Endothelial cell of umbilical vein (primary cell): ENCODE measurements at regions not wholly inside any gene's neighbourhood (a gene's known extent, or its start where the extent isn't known, plus 50 kb on each side); places are given as distances from the start of the nearest gene placed in this dataset.

ENCODE experiments used
- BruUV-seq: library from RNA; stranded (reverse); fragments of 400-500 nt; replicated peaks from 2 replicates; lab custom pipeline; 2021; lab: Mats Ljungman, UMichigan
- CTCF ChIA-PET: fragments of 300-600, 350-600 bp; sonication (Branson Sonifier 250); formaldehyde crosslinking; loops from one replicate; lab custom pipeline; 2021; ENCODE audit warnings: antibody characterized with exemption, inconsistent platforms; lab: Charles Lee
- POLR2A ChIA-PET: fragments of 300-600, 350-600 bp; sonication (Branson Sonifier 250); formaldehyde crosslinking; loops from one replicate; lab custom pipeline; 2021; ENCODE audit warnings: antibody characterized with exemption, inconsistent platforms; lab: Charles Lee
- DNase-seq: peaks from one replicate; pipeline ENCODE4 v3.0.0-alpha.2; 2011; ENCODE audit warnings: low read depth, low spot score
- FAIRE-seq: peaks from 2 replicates; lab custom pipeline; 2011; peaks lifted over from hg19 to GRCh38; lab: Jason Lieb, UNC
- H2AFZ ChIP-seq: 2 replicates; pipeline ENCODE4 v1.6.0; 2012; ENCODE audit warnings: low read depth, low read length, control low read depth, inconsistent platforms
- H3K27ac ChIP-seq: 2 replicates; pipeline ENCODE4 v1.5.1; 2011; ENCODE audit warnings: low read depth, mild to moderate bottlenecking, control low read depth, low read length, moderate library complexity; ENCODE audit not compliant: insufficient read depth
- H3K27me3 ChIP-seq, 2 experiments: 2 replicates each; pipeline versions ENCODE4 v1.6.0 to v1.6.1; 2011; ENCODE audit warnings: low read length in 2 of 2, mixed read lengths in 1 of 2; ENCODE audit not compliant: control insufficient read depth in 2 of 2, insufficient read depth in 2 of 2
- H3K36me3 ChIP-seq, 2 experiments: 2 replicates in 1 of 2; 3 replicates in 1 of 2; pipeline ENCODE4 v1.5.1; 2011; ENCODE audit warnings: low read length in 2 of 2, mild to moderate bottlenecking in 1 of 2, moderate library complexity in 1 of 2; ENCODE audit not compliant: control insufficient read depth in 2 of 2, insufficient read depth in 2 of 2; ENCODE audit errors: extremely low read depth in 1 of 2
- H3K4me1 ChIP-seq: 3 replicates; pipeline ENCODE4 v1.5.1; 2011; ENCODE audit warnings: mild to moderate bottlenecking, low read length; ENCODE audit not compliant: control insufficient read depth, insufficient read depth; ENCODE audit errors: extremely low read depth
- H3K4me2 ChIP-seq: 2 replicates; pipeline ENCODE4 v1.6.1; 2011; ENCODE audit warnings: low read length, control low read depth, mixed read lengths; ENCODE audit not compliant: insufficient read depth
- H3K4me3 ChIP-seq, 3 experiments: fragments of 200-600 bp in 1 of 3; sonication (generic), shearing (Covaris generic) in 1 of 3; replicated peaks in 1 of 3; 2 replicates each; pipeline ENCODE4 v1.5.1; 2011 to 2016; ENCODE audit warnings: control low read depth in 3 of 3, low read length in 3 of 3, mild to moderate bottlenecking in 2 of 3, inconsistent platforms in 1 of 3, low read depth in 1 of 3, moderate library complexity in 1 of 3; ENCODE audit not compliant: insufficient read depth in 1 of 3
- H3K79me2 ChIP-seq: 2 replicates; pipeline ENCODE4 v1.6.0; 2012; ENCODE audit warnings: low read length, inconsistent platforms; ENCODE audit not compliant: control insufficient read depth, insufficient read depth
- H3K9ac ChIP-seq: replicated peaks from 2 replicates; pipeline ENCODE3; 2011; ENCODE audit warnings: low read length, control low read depth; ENCODE audit not compliant: insufficient read depth; ENCODE audit errors: extremely low read depth
- H3K9me1 ChIP-seq: replicated peaks from 3 replicates; pipeline ENCODE4 v1.6.0; 2011; ENCODE audit warnings: mild to moderate bottlenecking, low read length; ENCODE audit not compliant: control insufficient read depth, insufficient read depth; ENCODE audit errors: extremely low read depth
- H3K9me3 ChIP-seq: replicated peaks from 2 replicates; pipeline ENCODE4 v1.5.1; 2012; ENCODE audit warnings: low read length, inconsistent platforms; ENCODE audit not compliant: control insufficient read depth, insufficient read depth
- H4K20me1 ChIP-seq: replicated peaks from 2 replicates; pipeline ENCODE3; 2011; ENCODE audit warnings: mild to moderate bottlenecking, low read length; ENCODE audit not compliant: control insufficient read depth, insufficient read depth; ENCODE audit errors: extremely low read depth
- CTCF ChIP-seq, 2 donors: IDR thresholded peaks; 1 replicate in 1 of 2; 2 replicates in 1 of 2; pipeline ENCODE4 v1.5.1; 2011; ENCODE audit warnings: low read length in 2 of 2, mild to moderate bottlenecking in 2 of 2, moderate library complexity in 2 of 2, control low read depth in 1 of 2, inconsistent platforms in 1 of 2, low read depth in 1 of 2; ENCODE audit not compliant: insufficient read depth in 1 of 2; ENCODE audit errors: extremely low read depth in 1 of 2
- EZH2 ChIP-seq: IDR thresholded peaks from 2 replicates; pipeline ENCODE4 v1.6.1; 2012; ENCODE audit warnings: borderline replicate concordance, low read depth, mild to moderate bottlenecking, moderate library complexity, low read length, inconsistent platforms; ENCODE audit not compliant: severe bottlenecking
- FOS ChIP-seq: IDR thresholded peaks from 2 replicates; pipeline ENCODE4 v1.6.1; 2011; ENCODE audit warnings: mild to moderate bottlenecking, low read length, moderate library complexity, borderline replicate concordance; ENCODE audit not compliant: insufficient read depth
- GATA2 ChIP-seq: IDR thresholded peaks from 2 replicates; pipeline ENCODE4 v1.7.0; 2011; ENCODE audit warnings: low read depth, mild to moderate bottlenecking, moderate library complexity, mixed read lengths, low read length; ENCODE audit not compliant: insufficient read length, insufficient read depth
- JUN ChIP-seq: IDR thresholded peaks from 2 replicates; pipeline ENCODE4 v1.6.1; 2011; ENCODE audit warnings: borderline replicate concordance, low read depth; ENCODE audit not compliant: insufficient read length, insufficient read depth
- MAX ChIP-seq: IDR thresholded peaks from 2 replicates; pipeline ENCODE4 v1.6.1; 2011; ENCODE audit not compliant: insufficient read depth, insufficient read length
- MYC ChIP-seq: IDR thresholded peaks from one replicate; pipeline ENCODE4 v1.6.1; 2011; ENCODE audit warnings: mild to moderate bottlenecking, low read depth, low read length
- POLR2A ChIP-seq: IDR thresholded peaks from 2 replicates; pipeline ENCODE4 v1.6.1; 2012; ENCODE audit warnings: low read depth, mild to moderate bottlenecking, control low read depth, low read length
- POLR2AphosphoS5 ChIP-seq: IDR thresholded peaks from 2 replicates; pipeline ENCODE4 v1.6.1; 2012; ENCODE audit warnings: low read depth, mild to moderate bottlenecking, control low read depth, low read length, moderate library complexity; ENCODE audit not compliant: insufficient read depth
- dilution Hi-C: fragments of 300-500 bp; cut with MboI; formaldehyde crosslinking; loops from one replicate; pipeline ENCODE4 v1.15.0; 2019; ENCODE audit warnings: low sequenced_read_pairs; ENCODE audit not compliant: extremely low pct_ligation_motif_present
- intact Hi-C: fragments of 100-400 bp; cut with micrococcal nuclease; formaldehyde crosslinking; loops from one replicate; pipeline ENCODE4 v1.10.0; 2022

GRCh38 chr2:60214626-60214875, 338.9 kb downstream of the BCL11A start:
- no peaks in the 10 kb centered on the region for H3K4me1 ChIP-seq
- intact Hi-C loops: no loop called here
- H3K27me3 ChIP-seq: no peaks in the 10 kb centered on the region
- H3K9ac ChIP-seq: no peak overlapping the region
- H3K36me3 ChIP-seq: no peaks in the 10 kb centered on the region
- no peak overlapping the region for H3K4me3 ChIP-seq
- no TSS peak for BruUV-seq
- H3K9me1 ChIP-seq: no peaks in the 10 kb centered on the region
- TF ChIP-seq POLR2A (no peak), JUN (no peak), FOS (no peak), MAX (no peak), EZH2 (no peak), POLR2AphosphoS5 (no peak), GATA2 (no peak), CTCF (IDR thresholded peaks at IDR 0.05; ENCODE audit: extremely low read depth in 1 of 2, insufficient read depth in 1 of 2, low read depth in 1 of 2, low read length in 2 of 2) (no peak), MYC (no peak)
- no peak for FAIRE-seq
- H3K79me2 ChIP-seq: no peaks in the 10 kb centered on the region
- no peak overlapping the region for H3K4me2 ChIP-seq
- H2AFZ ChIP-seq: no peak overlapping the region
- ChIA-PET CTCF (no interaction called here), POLR2A (no interaction called here)
- H3K27ac ChIP-seq: no peak overlapping the region
- dilution Hi-C loops: no loop called here
- DNase-seq: no peak
- no peaks in the 10 kb centered on the region for H3K9me3 ChIP-seq
- no peaks in the 10 kb centered on the region for H4K20me1 ChIP-seq
